Parathyroid adenoma (tissue), 2 donors: ENCODE measurements at regions not wholly inside any gene's neighbourhood (a gene's known extent, or its start where the extent isn't known, plus 50 kb on each side); places are given as distances from the start of the nearest gene placed in this dataset.

Experiments used
- H2AFZ ChIP-seq: fragments of 300-600 bp; sonication (generic); one replicate; pipeline ENCODE4 v1.7.0; 2017; ENCODE audit warnings: antibody characterized with exemption, mild to moderate bottlenecking
- H3K27ac ChIP-seq: fragments of 300-600 bp; sonication (generic); one replicate; pipeline ENCODE4 v1.7.0; 2017
- H3K27me3 ChIP-seq: fragments of 300-600 bp; sonication (generic); one replicate; pipeline ENCODE4 v1.7.0; 2017; ENCODE audit warnings: low read length; ENCODE audit not compliant: control insufficient read depth, insufficient read depth
- H3K36me3 ChIP-seq: fragments of 300-600 bp; sonication (generic); one replicate; pipeline ENCODE4 v1.7.0; 2017; ENCODE audit warnings: low read length; ENCODE audit not compliant: control insufficient read depth, insufficient read depth
- H3K4me1 ChIP-seq: fragments of 300-600 bp; sonication (generic); one replicate; pipeline ENCODE4 v1.7.0; 2017; ENCODE audit warnings: control low read depth
- H3K4me2 ChIP-seq: fragments of 300-600 bp; sonication (generic); one replicate; pipeline ENCODE4 v1.7.0; 2017; ENCODE audit warnings: low read length
- H3K4me3 ChIP-seq: fragments of 300-600 bp; sonication (generic); one replicate; pipeline ENCODE4 v1.7.0; 2017; ENCODE audit warnings: low read depth, low read length
- H3K79me2 ChIP-seq: fragments of 300-600 bp; sonication (generic); one replicate; pipeline ENCODE4 v1.7.0; 2017; ENCODE audit warnings: control low read depth
- H3K9ac ChIP-seq: fragments of 300-600 bp; sonication (generic); one replicate; pipeline ENCODE4 v1.7.0; 2017; ENCODE audit warnings: mild to moderate bottlenecking
- H3K9me3 ChIP-seq: fragments of 300-600 bp; sonication (generic); one replicate; pipeline ENCODE4 v1.7.0; 2017; ENCODE audit warnings: low read length; ENCODE audit not compliant: control insufficient read depth
- CTCF ChIP-seq: fragments of 300-600 bp; sonication (generic); IDR thresholded peaks from one replicate; pipeline ENCODE4 v1.7.0; 2017; ENCODE audit warnings: antibody characterized with exemption, mild to moderate bottlenecking
- donor health status: primary hyperparathyroidism.

GRCh38 chr15:38620851-38621594, 56.4 kb upstream of the RASGRP1 start:
- Histone ChIP-seq H3K79me2 (no peaks in the 10 kb centered on the region), H3K4me1 (no peaks in the 10 kb centered on the region), H2AFZ (no peak overlapping the region), H3K36me3 (no peaks in the 10 kb centered on the region), H3K9me3 (no peaks in the 10 kb centered on the region), H3K27ac (no peak overlapping the region), H3K9ac (no peak overlapping the region), H3K27me3 (no peaks in the 10 kb centered on the region), H3K4me3 (no peak overlapping the region), H3K4me2 (no peak overlapping the region)
- no peak for TF ChIP-seq CTCF

- Histone ChIP-seq H3K4me1 (no peaks in the 10 kb centered on the region), H3K9me3 (no peaks in the 10 kb centered on the region), H3K4me3 (no peak overlapping the region), H3K4me2 (no peak overlapping the region), H2AFZ (no peak overlapping the region), H3K9ac (no peak overlapping the region), H3K27me3 (no peaks in the 10 kb centered on the region), H3K79me2 (no peaks in the 10 kb centered on the region), H3K27ac (no peak overlapping the region), H3K36me3 (no peaks in the 10 kb centered on the region)
- TF ChIP-seq CTCF, result no peak
Observed at GRCh38 chr15:38622304-38622703, 57.7 kb upstream of the RASGRP1 start.

GRCh38 chr15:38622908-38623307, 58.3 kb upstream of the RASGRP1 start:
- TF ChIP-seq CTCF, result no peak
- no peak overlapping the region for H2AFZ ChIP-seq
- no peaks in the 10 kb centered on the region for H3K9me3 ChIP-seq
- H3K4me1 ChIP-seq, result no peaks in the 10 kb centered on the region
- no peaks in the 10 kb centered on the region for H3K79me2 ChIP-seq
- H3K27me3 ChIP-seq, result no peaks in the 10 kb centered on the region
- H3K27ac ChIP-seq, result no peak overlapping the region
- no peak overlapping the region for H3K9ac ChIP-seq
- H3K4me2 ChIP-seq, result no peak overlapping the region
- H3K36me3 ChIP-seq, result no peaks in the 10 kb centered on the region
- H3K4me3 ChIP-seq, result no peak overlapping the region

- Histone ChIP-seq H3K79me2 (no peaks in the 10 kb centered on the region), H3K27ac (no peak overlapping the region), H3K9ac (no peak overlapping the region), H3K4me3 (no peak overlapping the region), H3K36me3 (no peaks in the 10 kb centered on the region), H3K4me2 (no peak overlapping the region), H3K9me3 (no peaks in the 10 kb centered on the region), H2AFZ (no peak overlapping the region), H3K27me3 (no peaks in the 10 kb centered on the region), H3K4me1 (no peaks in the 10 kb centered on the region)
- no peak for TF ChIP-seq CTCF
Observed at GRCh38 chr15:38623744-38624143, 59.1 kb upstream of the RASGRP1 start.
